ENCODE measurements at regions not wholly inside any gene's neighbourhood (a gene's known extent, or its start where the extent isn't known, plus 50 kb on each side); places are given as distances from the start of the nearest gene placed in this dataset.

DNA sequence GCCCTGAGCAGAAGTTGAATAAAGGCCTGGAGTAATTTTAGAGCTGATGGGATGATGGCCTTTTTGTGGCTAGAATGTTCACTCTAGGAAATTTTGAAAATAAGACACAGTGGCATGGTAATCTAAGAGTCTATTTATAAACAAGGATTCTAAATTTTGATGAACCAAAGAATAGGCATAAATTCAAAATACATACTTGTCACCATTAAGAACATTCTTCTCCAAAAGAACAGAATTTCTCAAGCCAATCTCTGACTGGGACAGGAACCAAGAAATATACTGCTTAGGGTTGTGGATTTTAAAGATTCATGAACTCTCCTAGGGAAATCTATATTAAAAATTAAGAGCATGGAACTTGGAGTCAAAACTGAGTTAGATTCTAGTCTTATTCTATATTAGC is 98.2 kb upstream of the SETBP1 start:
- Histone ChIP-seq H3K9me3 (replicated peaks in 1 of 2; ENCODE audit: control insufficient read depth in 2 of 2, insufficient read depth in 1 of 2, low read depth in 1 of 2, low read length in 2 of 2) (no peaks in the 10 kb centered on the region), H4K8ac (ENCODE audit: low read depth, low read length) (no peak overlapping the region), H3K4me3 (ENCODE audit: low read length in 2 of 2) (no peak overlapping the region), H3K27ac (replicated peaks; ENCODE audit: low read length) (no peak overlapping the region), H2BK12ac (ENCODE audit: low read length) (no peak overlapping the region), H2AK5ac (ENCODE audit: low read depth, low read length) (no peak overlapping the region), H2AFZ (ENCODE audit: low read length) (no peak overlapping the region), H2BK5ac (ENCODE audit: low read length) (no peak overlapping the region), H3K23ac (ENCODE audit: low read depth, low read length, poor library complexity) (no peak overlapping the region), H3K4me2 (ENCODE audit: insufficient read depth, low read length, poor library complexity, severe bottlenecking) (no peak overlapping the region), H3K14ac (ENCODE audit: low read length) (no peak overlapping the region), H3K27me3 (ENCODE audit: control insufficient read depth in 3 of 3, insufficient read depth in 3 of 3, low read depth in 1 of 3, low read length in 3 of 3) (no peaks in the 10 kb centered on the region), H2BK120ac (ENCODE audit: low read depth, low read length) (no peak overlapping the region), H3K9ac (ENCODE audit: low read depth, low read length, poor library complexity) (no peak overlapping the region), H3K18ac (ENCODE audit: low read length) (no peak overlapping the region), H4K91ac (ENCODE audit: low read depth, low read length, poor library complexity) (no peak overlapping the region), H3K4me1 (ENCODE audit: control insufficient read depth in 2 of 2, insufficient read depth in 1 of 2, low read depth in 1 of 2, low read length in 2 of 2) (no peaks in the 10 kb centered on the region), H3K79me1 (ENCODE audit: low read depth, low read length) (no peaks in the 10 kb centered on the region), H3K36me3 (replicated peaks in 1 of 2; ENCODE audit: control insufficient read depth in 2 of 2, insufficient read depth in 2 of 2, low read length in 2 of 2) (no peaks in the 10 kb centered on the region), H2BK15ac (ENCODE audit: low read length) (no peak overlapping the region), H3K4ac (ENCODE audit: low read length) (no peak overlapping the region)
- DNase-seq (ENCODE audit: low spot score): no peak

DNA sequence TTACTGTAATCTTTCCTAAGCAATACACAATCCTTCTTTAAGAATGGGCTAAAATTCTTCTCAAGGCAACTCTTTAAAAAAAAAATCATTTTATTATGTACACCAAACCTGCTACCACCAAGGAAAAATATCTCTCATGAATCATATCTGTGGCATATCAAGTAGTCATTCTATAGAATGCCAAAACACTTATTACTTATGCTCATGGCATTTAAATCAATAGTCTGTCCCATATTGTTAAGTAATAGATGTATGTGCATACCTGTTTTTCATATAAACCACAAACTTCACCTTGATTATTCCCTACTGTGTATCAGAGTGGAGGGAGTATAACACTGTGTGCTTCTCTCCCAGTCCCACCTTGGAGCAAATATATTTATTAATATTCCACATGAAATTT is 95.8 kb upstream of the SETBP1 start:
- Histone ChIP-seq H4K91ac (ENCODE audit: low read depth, low read length, poor library complexity) (no peak overlapping the region), H3K14ac (ENCODE audit: low read length) (no peak overlapping the region), H3K9ac (ENCODE audit: low read depth, low read length, poor library complexity) (no peak overlapping the region), H3K18ac (ENCODE audit: low read length) (no peak overlapping the region), H3K4me1 (ENCODE audit: control insufficient read depth in 2 of 2, insufficient read depth in 1 of 2, low read depth in 1 of 2, low read length in 2 of 2) (no peaks in the 10 kb centered on the region), H3K4ac (ENCODE audit: low read length) (no peak overlapping the region), H3K36me3 (replicated peaks in 1 of 2; ENCODE audit: control insufficient read depth in 2 of 2, insufficient read depth in 2 of 2, low read length in 2 of 2) (no peaks in the 10 kb centered on the region), H2AFZ (ENCODE audit: low read length) (no peak overlapping the region), H3K4me2 (ENCODE audit: insufficient read depth, low read length, poor library complexity, severe bottlenecking) (no peak overlapping the region), H2BK5ac (ENCODE audit: low read length) (no peak overlapping the region), H3K9me3 (replicated peaks in 1 of 2; ENCODE audit: control insufficient read depth in 2 of 2, insufficient read depth in 1 of 2, low read depth in 1 of 2, low read length in 2 of 2) (no peaks in the 10 kb centered on the region), H2BK120ac (ENCODE audit: low read depth, low read length) (no peak overlapping the region), H3K23ac (ENCODE audit: low read depth, low read length, poor library complexity) (no peak overlapping the region), H2BK12ac (ENCODE audit: low read length) (no peak overlapping the region), H4K8ac (ENCODE audit: low read depth, low read length) (no peak overlapping the region), H3K79me1 (ENCODE audit: low read depth, low read length) (no peaks in the 10 kb centered on the region), H3K27ac (replicated peaks; ENCODE audit: low read length) (no peak overlapping the region), H2BK15ac (ENCODE audit: low read length) (no peak overlapping the region), H2AK5ac (ENCODE audit: low read depth, low read length) (no peak overlapping the region), H3K27me3 (ENCODE audit: control insufficient read depth in 3 of 3, insufficient read depth in 3 of 3, low read depth in 1 of 3, low read length in 3 of 3) (no peaks in the 10 kb centered on the region), H3K4me3 (ENCODE audit: low read length in 2 of 2) (no peak overlapping the region)
- no peak for DNase-seq (ENCODE audit: low spot score)

DNA sequence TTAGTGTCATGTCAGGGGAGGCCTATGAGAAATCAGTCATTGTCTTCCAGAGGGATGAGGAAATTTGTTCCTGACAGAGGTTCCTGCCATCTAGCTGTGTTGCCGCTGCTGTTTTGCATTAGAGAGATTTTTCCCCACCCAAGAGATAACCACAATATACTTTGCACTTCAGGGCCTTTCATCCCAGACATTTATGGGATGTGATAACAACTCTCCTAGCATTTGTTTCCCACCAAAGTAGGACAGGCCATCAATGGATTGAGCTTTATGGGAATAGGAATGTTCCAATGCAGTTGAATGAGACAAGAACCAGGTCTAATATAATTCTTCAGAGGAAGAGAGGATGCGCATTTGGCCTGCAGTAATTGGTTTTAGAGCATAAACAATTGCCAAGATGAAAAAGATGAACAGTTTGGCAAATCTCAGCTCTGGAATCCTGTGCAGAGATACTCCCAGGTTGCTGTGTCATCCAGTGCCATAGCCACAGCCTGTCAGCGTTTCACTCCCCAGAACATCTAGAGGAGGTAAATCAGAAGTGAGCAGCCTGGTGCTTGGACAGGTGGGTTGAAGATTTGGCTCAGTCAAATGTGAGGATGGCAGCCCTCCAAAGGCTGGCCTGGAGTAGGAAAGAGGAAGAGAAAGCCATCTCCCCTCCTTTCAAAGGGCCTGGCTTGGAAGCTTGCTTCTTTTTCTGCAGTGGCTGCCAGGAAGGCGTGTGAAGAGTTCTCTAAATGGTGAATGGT is 93.7 kb upstream of the SETBP1 start:
- Histone ChIP-seq H2AK5ac (ENCODE audit: low read depth, low read length) (no peak overlapping the region), H3K4me2 (ENCODE audit: insufficient read depth, low read length, poor library complexity, severe bottlenecking) (no peak overlapping the region), H3K4me1 (ENCODE audit: control insufficient read depth in 2 of 2, insufficient read depth in 1 of 2, low read depth in 1 of 2, low read length in 2 of 2) (no peaks in the 10 kb centered on the region), H3K14ac (ENCODE audit: low read length) (no peak overlapping the region), H2BK12ac (ENCODE audit: low read length) (no peak overlapping the region), H3K79me1 (ENCODE audit: low read depth, low read length) (no peaks in the 10 kb centered on the region), H4K8ac (ENCODE audit: low read depth, low read length) (no peak overlapping the region), H2BK5ac (ENCODE audit: low read length) (no peak overlapping the region), H3K4ac (ENCODE audit: low read length) (no peak overlapping the region), H3K9ac (ENCODE audit: low read depth, low read length, poor library complexity) (no peak overlapping the region), H3K27ac (replicated peaks; ENCODE audit: low read length) (no peak overlapping the region), H3K18ac (ENCODE audit: low read length) (peak overlapping the region; percentile 4), H2BK15ac (ENCODE audit: low read length) (no peak overlapping the region), H3K23ac (ENCODE audit: low read depth, low read length, poor library complexity) (no peak overlapping the region), H2BK120ac (ENCODE audit: low read depth, low read length) (no peak overlapping the region), H4K91ac (ENCODE audit: low read depth, low read length, poor library complexity) (no peak overlapping the region), H2AFZ (ENCODE audit: low read length) (no peak overlapping the region), H3K27me3 (ENCODE audit: control insufficient read depth in 3 of 3, insufficient read depth in 3 of 3, low read depth in 1 of 3, low read length in 3 of 3) (no peaks in the 10 kb centered on the region), H3K4me3 (ENCODE audit: low read length in 2 of 2) (no peak overlapping the region), H3K9me3 (replicated peaks in 1 of 2; ENCODE audit: control insufficient read depth in 2 of 2, insufficient read depth in 1 of 2, low read depth in 1 of 2, low read length in 2 of 2) (no peaks in the 10 kb centered on the region), H3K36me3 (replicated peaks in 1 of 2; ENCODE audit: control insufficient read depth in 2 of 2, insufficient read depth in 2 of 2, low read length in 2 of 2) (no peaks in the 10 kb centered on the region)
- DNase-seq (ENCODE audit: low spot score): no peak
- WGBS, 2 donors (ENCODE audit: extremely low coverage in 2 of 2, insufficient read length in 2 of 2, insufficient replicate concordance in 1 of 2): no CpG with 5 or more reads among the region's 4 CpGs

DNA sequence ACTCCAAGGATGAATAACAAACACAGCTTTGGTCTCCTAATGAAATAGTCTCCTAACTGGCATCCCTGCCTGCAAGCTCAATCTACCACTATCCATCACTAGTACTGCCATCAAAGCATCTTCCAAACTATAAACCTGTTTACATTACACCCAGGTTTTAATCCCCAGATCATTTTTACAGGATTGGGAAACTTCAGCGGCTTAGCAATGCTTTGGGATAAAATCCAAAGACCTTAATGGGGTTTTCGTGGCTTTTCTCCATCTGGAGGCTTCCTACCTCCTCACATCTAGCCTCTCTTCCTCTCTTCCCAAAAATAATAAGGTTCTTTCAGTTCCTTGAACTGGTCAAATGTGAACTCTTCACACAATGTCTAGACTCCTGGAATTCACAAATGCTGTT is 92.2 kb upstream of the SETBP1 start:
- Histone ChIP-seq H3K4me2 (ENCODE audit: insufficient read depth, low read length, poor library complexity, severe bottlenecking) (no peak overlapping the region), H3K4ac (ENCODE audit: low read length) (no peak overlapping the region), H2AFZ (ENCODE audit: low read length) (no peak overlapping the region), H3K79me1 (ENCODE audit: low read depth, low read length) (no peaks in the 10 kb centered on the region), H2AK5ac (ENCODE audit: low read depth, low read length) (no peak overlapping the region), H3K18ac (ENCODE audit: low read length) (no peak overlapping the region), H2BK120ac (ENCODE audit: low read depth, low read length) (no peak overlapping the region), H3K14ac (ENCODE audit: low read length) (no peak overlapping the region), H4K8ac (ENCODE audit: low read depth, low read length) (no peak overlapping the region), H3K36me3 (replicated peaks in 1 of 2; ENCODE audit: control insufficient read depth in 2 of 2, insufficient read depth in 2 of 2, low read length in 2 of 2) (no peaks in the 10 kb centered on the region), H3K23ac (ENCODE audit: low read depth, low read length, poor library complexity) (no peak overlapping the region), H3K27me3 (ENCODE audit: control insufficient read depth in 3 of 3, insufficient read depth in 3 of 3, low read depth in 1 of 3, low read length in 3 of 3) (no peaks in the 10 kb centered on the region), H4K91ac (ENCODE audit: low read depth, low read length, poor library complexity) (no peak overlapping the region), H2BK5ac (ENCODE audit: low read length) (no peak overlapping the region), H3K4me1 (ENCODE audit: control insufficient read depth in 2 of 2, insufficient read depth in 1 of 2, low read depth in 1 of 2, low read length in 2 of 2) (no peaks in the 10 kb centered on the region), H3K4me3 (ENCODE audit: low read length in 2 of 2) (no peak overlapping the region), H3K27ac (replicated peaks; ENCODE audit: low read length) (no peak overlapping the region), H2BK12ac (ENCODE audit: low read length) (no peak overlapping the region), H2BK15ac (ENCODE audit: low read length) (no peak overlapping the region), H3K9me3 (replicated peaks in 1 of 2; ENCODE audit: control insufficient read depth in 2 of 2, insufficient read depth in 1 of 2, low read depth in 1 of 2, low read length in 2 of 2) (no peaks in the 10 kb centered on the region), H3K9ac (ENCODE audit: low read depth, low read length, poor library complexity) (no peak overlapping the region)
- no CpG with 5 or more reads among the region's 2 CpGs for WGBS, 2 donors (ENCODE audit: extremely low coverage in 2 of 2, insufficient read length in 2 of 2, insufficient replicate concordance in 1 of 2)
- no peak for DNase-seq (ENCODE audit: low spot score)
